ENCODE measurements at regions not wholly inside any gene's neighbourhood (a gene's known extent, or its start where the extent isn't known, plus 50 kb on each side); places are given as distances from the start of the nearest gene placed in this dataset.

- no peaks in the 10 kb centered on the region for H3K79me2 ChIP-seq (ENCODE audit: insufficient read depth, low read depth)
- H4K20me1 ChIP-seq (ENCODE audit: insufficient read depth), result no peaks in the 10 kb centered on the region
- TF ChIP-seq CTCF (conservative IDR thresholded peaks at IDR 0.05; ENCODE audit: low read depth, low read length), result no peak
- no peaks in the 10 kb centered on the region for H3K36me3 ChIP-seq (ENCODE audit: insufficient read depth)
- H3K9ac ChIP-seq, result no peak overlapping the region
- H3K27me3 ChIP-seq (ENCODE audit: insufficient read depth, low read depth), result no peaks in the 10 kb centered on the region
- H2AFZ ChIP-seq (ENCODE audit: low read depth), result no peak overlapping the region
- H3K4me2 ChIP-seq, result no peak overlapping the region
- no peaks in the 10 kb centered on the region for H3K4me1 ChIP-seq (ENCODE audit: low read depth, poor library complexity, severe bottlenecking)
- no peak overlapping the region for H3K27ac ChIP-seq
- H3K4me3 ChIP-seq (IDR thresholded peaks at IDR 0.05; ENCODE audit: insufficient read depth, low read depth, low read length), result no peak overlapping the region
Measured at GRCh38 chr11:11757909-11758308, 83.9 kb upstream of the USP47 start.

- no peak overlapping the region for H3K9ac ChIP-seq
- no peak overlapping the region for H2AFZ ChIP-seq (ENCODE audit: low read depth)
- H3K79me2 ChIP-seq (ENCODE audit: insufficient read depth, low read depth), result no peaks in the 10 kb centered on the region
- no peak for TF ChIP-seq CTCF (conservative IDR thresholded peaks at IDR 0.05; ENCODE audit: low read depth, low read length)
- no peak overlapping the region for H3K4me3 ChIP-seq (IDR thresholded peaks at IDR 0.05; ENCODE audit: insufficient read depth, low read depth, low read length)
- no peaks in the 10 kb centered on the region for H3K4me1 ChIP-seq (ENCODE audit: low read depth, poor library complexity, severe bottlenecking)
- H3K36me3 ChIP-seq (ENCODE audit: insufficient read depth), result no peaks in the 10 kb centered on the region
- no peak overlapping the region for H3K4me2 ChIP-seq
- H3K27ac ChIP-seq, result no peak overlapping the region
- no peaks in the 10 kb centered on the region for H4K20me1 ChIP-seq (ENCODE audit: insufficient read depth)
- H3K27me3 ChIP-seq (ENCODE audit: insufficient read depth, low read depth), result no peaks in the 10 kb centered on the region
Measured at GRCh38 chr11:11756718-11757117, 85.1 kb upstream of the USP47 start.

- H2AFZ ChIP-seq (ENCODE audit: low read depth), result no peak overlapping the region
- H3K9ac ChIP-seq, result no peak overlapping the region
- no peaks in the 10 kb centered on the region for H3K27me3 ChIP-seq (ENCODE audit: insufficient read depth, low read depth)
- no peak overlapping the region for H3K27ac ChIP-seq
- no peaks in the 10 kb centered on the region for H3K36me3 ChIP-seq (ENCODE audit: insufficient read depth)
- H4K20me1 ChIP-seq (ENCODE audit: insufficient read depth), result no peaks in the 10 kb centered on the region
- no peak overlapping the region for H3K4me2 ChIP-seq
- H3K4me1 ChIP-seq (ENCODE audit: low read depth, poor library complexity, severe bottlenecking), result no peaks in the 10 kb centered on the region
- no peak overlapping the region for H3K4me3 ChIP-seq (IDR thresholded peaks at IDR 0.05; ENCODE audit: insufficient read depth, low read depth, low read length)
- H3K79me2 ChIP-seq (ENCODE audit: insufficient read depth, low read depth), result no peaks in the 10 kb centered on the region
- TF ChIP-seq CTCF (conservative IDR thresholded peaks at IDR 0.05; ENCODE audit: low read depth, low read length), result no peak
Measured at GRCh38 chr11:11755871-11756270, 85.9 kb upstream of the USP47 start.

- H4K20me1 ChIP-seq (ENCODE audit: insufficient read depth), result no peaks in the 10 kb centered on the region
- no peak overlapping the region for H2AFZ ChIP-seq (ENCODE audit: low read depth)
- no peaks in the 10 kb centered on the region for H3K36me3 ChIP-seq (ENCODE audit: insufficient read depth)
- no peaks in the 10 kb centered on the region for H3K27me3 ChIP-seq (ENCODE audit: insufficient read depth, low read depth)
- H3K4me3 ChIP-seq (IDR thresholded peaks at IDR 0.05; ENCODE audit: insufficient read depth, low read depth, low read length), result no peak overlapping the region
- TF ChIP-seq CTCF (conservative IDR thresholded peaks at IDR 0.05; ENCODE audit: low read depth, low read length), result no peak
- H3K9ac ChIP-seq, result no peak overlapping the region
- H3K79me2 ChIP-seq (ENCODE audit: insufficient read depth, low read depth), result no peaks in the 10 kb centered on the region
- no peak overlapping the region for H3K27ac ChIP-seq
- H3K4me2 ChIP-seq, result no peak overlapping the region
- no peaks in the 10 kb centered on the region for H3K4me1 ChIP-seq (ENCODE audit: low read depth, poor library complexity, severe bottlenecking)
Measured at GRCh38 chr11:11752679-11753078, 89.1 kb upstream of the USP47 start.
